Thyroid gland (tissue), 4 donors: ENCODE measurements at regions not wholly inside any gene's neighbourhood (a gene's known extent, or its start where the extent isn't known, plus 50 kb on each side); places are given as distances from the start of the nearest gene placed in this dataset.

Experiments
- DNase-seq, 2 donors: peaks; one replicate each; pipeline ENCODE4 v3.0.0-alpha.2; 2019
- H3K27ac ChIP-seq, 3 donors: fragments of 200-600 bp; sonication (generic); 1 replicate in 2 of 3; 2 replicates in 1 of 3; pipeline ENCODE4 v1.5.1; 2016 to 2019; ENCODE audit warnings: mild to moderate bottlenecking in 1 of 3, moderate library complexity in 1 of 3
- H3K27me3 ChIP-seq: fragments of 200-600 bp; sonication (generic); one replicate; pipeline ENCODE4 v1.5.1; 2019
- H3K36me3 ChIP-seq, 2 donors: fragments of 200-600 bp; sonication (generic); one replicate each; pipeline ENCODE4 v1.5.1; 2016 to 2019
- H3K4me1 ChIP-seq, 2 donors: fragments of 200-600 bp; sonication (generic); one replicate each; pipeline ENCODE4 v1.5.1; 2017 to 2019
- H3K4me3 ChIP-seq, 3 donors: fragments of 200-600 bp; sonication (generic); replicated peaks in 1 of 3; 1 replicate in 2 of 3; 2 replicates in 1 of 3; pipeline ENCODE4 v1.5.1; 2016; ENCODE audit warnings: mild to moderate bottlenecking in 1 of 3
- H3K9me3 ChIP-seq: fragments of 200-600 bp; sonication (generic); one replicate; pipeline ENCODE4 v1.5.1; 2017
- POLR2A ChIP-seq, 2 donors: fragments of 450-650 bp; IDR thresholded peaks; one replicate each; pipeline ENCODE4 v1.6.1; 2017; ENCODE audit warnings: antibody characterized with exemption in 2 of 2, mild to moderate bottlenecking in 2 of 2, moderate library complexity in 1 of 2
- WGBS, 2 donors: methylation state at CpG; one replicate each; pipeline ENCODE4 v1.1.5; 2017; 5-methylcytosine and 5-hydroxymethylcytosine counted together
- intact Hi-C: fragments of 100-400 bp; cut with DNase I; formaldehyde crosslinking; loops from one replicate; pipeline ENCODE4 v1.15.1; 2023
- TF ChIP-seq, protein P1 (sequence below), 6 experiments: fragments of 200-600 bp in 3 of 6; fragments of 450-650 bp in 3 of 6; sonication (generic) in 3 of 6; IDR thresholded peaks; one replicate each; pipeline ENCODE4 v1.5.1; 2016 to 2019; ENCODE audit warnings: antibody characterized with exemption in 6 of 6, mild to moderate bottlenecking in 2 of 6, inconsistent platforms in 1 of 6, moderate library complexity in 1 of 6

DNA sequence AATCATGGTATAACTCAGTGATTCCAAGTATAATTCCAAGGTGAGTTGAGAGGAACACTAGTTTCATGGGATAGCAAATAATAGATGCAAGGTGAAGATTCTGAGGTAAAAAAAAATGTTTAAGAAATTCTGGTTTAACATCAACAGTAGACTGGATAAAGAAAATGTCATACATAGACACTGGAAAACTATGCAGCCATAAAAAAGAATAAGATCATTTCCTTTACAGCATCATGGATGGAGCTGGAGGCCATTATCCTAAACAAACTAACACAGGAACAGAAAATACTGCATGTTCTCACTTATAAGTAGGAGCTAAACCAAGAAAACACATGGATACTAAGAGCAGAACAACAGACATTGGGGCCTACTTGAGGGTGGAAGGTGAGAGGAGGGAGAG lies 54.6 kb upstream of the LEF1 start:
- Histone ChIP-seq H3K36me3 (no peaks in the 10 kb centered on the region), H3K4me3 (no peak overlapping the region), H3K27ac (no peak overlapping the region), H3K4me1 (no peaks in the 10 kb centered on the region), H3K27me3 (no peaks in the 10 kb centered on the region), H3K9me3 (no peaks in the 10 kb centered on the region)
- TF ChIP-seq, protein P1, sequence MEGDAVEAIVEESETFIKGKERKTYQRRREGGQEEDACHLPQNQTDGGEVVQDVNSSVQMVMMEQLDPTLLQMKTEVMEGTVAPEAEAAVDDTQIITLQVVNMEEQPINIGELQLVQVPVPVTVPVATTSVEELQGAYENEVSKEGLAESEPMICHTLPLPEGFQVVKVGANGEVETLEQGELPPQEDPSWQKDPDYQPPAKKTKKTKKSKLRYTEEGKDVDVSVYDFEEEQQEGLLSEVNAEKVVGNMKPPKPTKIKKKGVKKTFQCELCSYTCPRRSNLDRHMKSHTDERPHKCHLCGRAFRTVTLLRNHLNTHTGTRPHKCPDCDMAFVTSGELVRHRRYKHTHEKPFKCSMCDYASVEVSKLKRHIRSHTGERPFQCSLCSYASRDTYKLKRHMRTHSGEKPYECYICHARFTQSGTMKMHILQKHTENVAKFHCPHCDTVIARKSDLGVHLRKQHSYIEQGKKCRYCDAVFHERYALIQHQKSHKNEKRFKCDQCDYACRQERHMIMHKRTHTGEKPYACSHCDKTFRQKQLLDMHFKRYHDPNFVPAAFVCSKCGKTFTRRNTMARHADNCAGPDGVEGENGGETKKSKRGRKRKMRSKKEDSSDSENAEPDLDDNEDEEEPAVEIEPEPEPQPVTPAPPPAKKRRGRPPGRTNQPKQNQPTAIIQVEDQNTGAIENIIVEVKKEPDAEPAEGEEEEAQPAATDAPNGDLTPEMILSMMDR (IDR thresholded peaks at IDR 0.05) = no peak
- TF ChIP-seq POLR2A (IDR thresholded peaks at IDR 0.05) = no peak
- DNase-seq = no peak
- intact Hi-C loops = no loop called here

DNA sequence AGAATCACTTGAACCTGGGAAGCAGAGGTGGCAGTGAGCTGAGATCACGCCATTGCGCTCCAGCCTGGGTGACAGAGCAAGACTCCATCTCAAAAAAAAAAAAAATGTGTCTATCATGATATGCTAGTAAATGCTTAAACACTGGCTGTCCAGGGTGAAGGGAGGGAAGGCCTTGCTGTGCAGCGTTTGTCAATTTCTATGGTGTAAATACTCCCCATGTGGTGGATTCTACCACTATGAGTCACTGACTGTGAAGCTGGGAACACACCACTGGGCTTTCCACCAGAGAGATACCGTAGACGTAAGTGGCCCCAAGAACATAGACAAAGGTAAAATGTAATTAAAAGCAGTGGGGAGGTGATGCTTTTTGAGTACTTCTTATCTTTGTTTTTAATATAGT lies 51.3 kb upstream of the LEF1 start:
- TF ChIP-seq POLR2A (IDR thresholded peaks at IDR 0.05) = no peak
- TF ChIP-seq, protein P1 (IDR thresholded peaks at IDR 0.05) = no peak
- Histone ChIP-seq H3K27me3 (no peaks in the 10 kb centered on the region), H3K36me3 (no peaks in the 10 kb centered on the region), H3K4me1 (no peaks in the 10 kb centered on the region), H3K9me3 (no peaks in the 10 kb centered on the region), H3K27ac (no peak overlapping the region), H3K4me3 (no peak overlapping the region)
- DNase-seq = no peak
- WGBS, 2 donors = 96 to 98% methylated on average over 5 of the region's 5 CpGs
- intact Hi-C loops = no loop called here
